IPS DF 19.7 (cell line): ENCODE measurements at regions not wholly inside any gene's neighbourhood (a gene's known extent, or its start where the extent isn't known, plus 50 kb on each side); places are given as distances from the start of the nearest gene placed in this dataset.
"Not testable (repeated sequence)": the region's sequence is repeated elsewhere in the genome, so short reads cannot be mapped to it uniquely, and the experiment has no call there.

Experiments
- DNase-seq: peaks from one replicate; pipeline ENCODE4 v3.0.0-alpha.2; 2013; ENCODE audit warnings: low read depth, low spot score

- DNase-seq = no peak
These were observed 241.7 kb upstream of the CDH8 start for GRCh38 chr16:62277942-62278341.

GRCh38 chr16:62276637-62277036 is 240.4 kb upstream of the CDH8 start:
- no peak for DNase-seq

GRCh38 chr16:62272035-62272434 is 235.8 kb upstream of the CDH8 start:
- no peak for DNase-seq

- no peak for DNase-seq
These were observed 225.5 kb upstream of the CDH8 start for GRCh38 chr16:62261760-62262159.

GRCh38 chr16:62258931-62259435 is 222.7 kb upstream of the CDH8 start:
- DNase-seq = not testable (repeated sequence)

GRCh38 chr16:62256406-62256805 is 220.2 kb upstream of the CDH8 start:
- DNase-seq = no peak

- no peak for DNase-seq
These were observed 218.6 kb upstream of the CDH8 start for GRCh38 chr16:62254847-62255246.

GRCh38 chr16:62254372-62254771 is 218.1 kb upstream of the CDH8 start:
- DNase-seq = no peak

GRCh38 chr16:62253966-62254365 is 217.7 kb upstream of the CDH8 start:
- DNase-seq = no peak

GRCh38 chr16:62249069-62249468 is 212.8 kb upstream of the CDH8 start:
- DNase-seq = no peak

GRCh38 chr16:62240722-62241121 is 204.5 kb upstream of the CDH8 start:
- DNase-seq = no peak

GRCh38 chr16:62225675-62226074 is 189.4 kb upstream of the CDH8 start:
- DNase-seq = peak; percentile 54

GRCh38 chr16:62224646-62225209 is 188.5 kb upstream of the CDH8 start:
- no peak for DNase-seq

- DNase-seq = no peak
These were observed 180.6 kb upstream of the CDH8 start for GRCh38 chr16:62216837-62217236.

GRCh38 chr16:62213763-62214162 is 177.5 kb upstream of the CDH8 start:
- DNase-seq = peak; percentile 9

GRCh38 chr16:62208934-62209333 is 172.7 kb upstream of the CDH8 start:
- no peak for DNase-seq

- DNase-seq = no peak
These were observed 169.2 kb upstream of the CDH8 start for GRCh38 chr16:62205459-62205858.

- DNase-seq = peak; percentile 9
These were observed 165.7 kb upstream of the CDH8 start for GRCh38 chr16:62201911-62202310.

GRCh38 chr16:62194828-62195227 is 158.6 kb upstream of the CDH8 start:
- peak; percentile 15 for DNase-seq

- DNase-seq = peak; percentile 12
These were observed 154.2 kb upstream of the CDH8 start for GRCh38 chr16:62190426-62190825.

- no peak for DNase-seq
These were observed 141.3 kb upstream of the CDH8 start for GRCh38 chr16:62177351-62178203.

GRCh38 chr16:62170642-62171041 is 134.4 kb upstream of the CDH8 start:
- no peak for DNase-seq

- no peak for DNase-seq
These were observed 131.3 kb upstream of the CDH8 start for GRCh38 chr16:62167551-62167950.
